ENCODE measurements at regions not wholly inside any gene's neighbourhood (a gene's known extent, or its start where the extent isn't known, plus 50 kb on each side); places are given as distances from the start of the nearest gene placed in this dataset.

DNA sequence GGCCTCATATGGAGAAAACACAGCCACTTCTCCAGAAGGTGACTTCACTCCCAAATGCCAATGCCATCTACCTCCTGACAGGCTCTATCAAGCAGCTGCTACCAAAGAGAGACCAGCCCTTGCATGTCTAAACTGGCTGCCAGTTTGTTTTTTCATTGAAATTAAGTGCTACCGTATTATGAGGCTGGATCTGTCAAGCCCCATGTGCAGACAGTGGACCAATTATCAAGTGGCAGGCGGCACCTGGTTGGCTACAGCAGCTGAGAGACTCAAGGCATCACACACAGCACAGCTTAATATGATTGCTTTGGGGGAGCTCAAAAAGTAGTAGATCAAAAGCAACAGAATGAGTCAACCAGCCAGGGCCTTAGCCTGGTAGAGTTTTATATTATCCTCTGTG, 1293.0 kb upstream of the TENM4 start:
- TF ChIP-seq POLR2A (IDR thresholded peaks at IDR 0.05; ENCODE audit: low read depth, low read length) (no peak), CTCF (conservative IDR thresholded peaks at IDR 0.05; ENCODE audit: low read depth, low read length) (no peak), MAFK (IDR thresholded peaks at IDR 0.05; ENCODE audit: low read depth, low read length) (no peak), RFX5 (IDR thresholded peaks at IDR 0.05; ENCODE audit: low read depth, low read length) (no peak), RCOR1 (IDR thresholded peaks at IDR 0.05; ENCODE audit: insufficient replicate concordance, low read length) (no peak), MXI1 (IDR thresholded peaks at IDR 0.05; ENCODE audit: borderline replicate concordance, low read depth, low read length) (no peak), NFE2L2 (IDR thresholded peaks at IDR 0.05; ENCODE audit: low read depth, low read length) (no peak), CEBPB (IDR thresholded peaks at IDR 0.05; ENCODE audit: low read depth, low read length) (no peak), MAZ (IDR thresholded peaks at IDR 0.05; ENCODE audit: borderline replicate concordance, low read depth, low read length) (no peak), RAD21 (IDR thresholded peaks at IDR 0.05; ENCODE audit: low read length) (no peak), CHD1 (IDR thresholded peaks at IDR 0.05; ENCODE audit: low read depth, low read length) (no peak)
- TF ChIP-seq, protein P1, sequence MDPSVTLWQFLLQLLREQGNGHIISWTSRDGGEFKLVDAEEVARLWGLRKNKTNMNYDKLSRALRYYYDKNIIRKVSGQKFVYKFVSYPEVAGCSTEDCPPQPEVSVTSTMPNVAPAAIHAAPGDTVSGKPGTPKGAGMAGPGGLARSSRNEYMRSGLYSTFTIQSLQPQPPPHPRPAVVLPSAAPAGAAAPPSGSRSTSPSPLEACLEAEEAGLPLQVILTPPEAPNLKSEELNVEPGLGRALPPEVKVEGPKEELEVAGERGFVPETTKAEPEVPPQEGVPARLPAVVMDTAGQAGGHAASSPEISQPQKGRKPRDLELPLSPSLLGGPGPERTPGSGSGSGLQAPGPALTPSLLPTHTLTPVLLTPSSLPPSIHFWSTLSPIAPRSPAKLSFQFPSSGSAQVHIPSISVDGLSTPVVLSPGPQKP (IDR thresholded peaks at IDR 0.05; ENCODE audit: borderline replicate concordance, low read depth, low read length) = no peak
